ENCODE measurements at regions not wholly inside any gene's neighbourhood (a gene's known extent, or its start where the extent isn't known, plus 50 kb on each side); places are given as distances from the start of the nearest gene placed in this dataset.

DNA sequence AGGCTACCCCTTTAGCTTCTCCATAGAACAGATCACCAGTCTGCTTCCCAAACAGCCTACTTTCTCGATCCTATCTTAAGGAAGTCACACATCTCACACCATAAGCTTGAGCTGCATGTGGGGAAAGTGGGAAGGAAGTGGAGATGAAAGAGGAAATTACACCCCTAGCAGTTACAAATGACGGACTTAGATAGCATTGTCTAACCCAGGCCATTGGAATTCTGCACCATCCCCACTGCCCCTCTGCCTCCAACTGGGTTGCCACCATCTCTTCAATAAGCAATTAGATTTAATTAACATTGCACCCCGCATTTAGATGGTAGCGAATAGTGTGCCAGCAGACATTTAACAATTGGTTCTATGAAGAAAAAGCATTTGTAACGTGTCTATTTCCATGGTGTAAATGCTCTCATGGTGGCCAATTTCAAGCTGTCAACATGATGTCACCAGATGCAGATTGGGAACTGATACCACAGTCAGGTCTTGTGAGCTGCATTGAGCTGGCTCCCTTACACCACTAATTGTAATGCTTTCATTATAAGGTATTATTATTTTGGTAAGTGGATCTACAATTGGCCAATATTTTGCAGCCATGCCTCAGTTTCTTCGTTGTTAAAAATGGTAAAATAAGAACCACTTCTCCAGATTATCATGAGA lies 124.7 kb downstream of the CD24 start:
- no CpG with 5 or more reads among the region's 6 CpGs for WGBS (ENCODE audit: extremely low coverage, insufficient coverage, insufficient read length)
- H3K36me3 ChIP-seq (ENCODE audit: control insufficient read depth in 1 of 2, insufficient read depth in 2 of 2, low read length in 2 of 2): no peaks in the 10 kb centered on the region
- no peaks in the 10 kb centered on the region for H3K79me2 ChIP-seq (ENCODE audit: control insufficient read depth, insufficient read depth, low read length, poor library complexity)
- no peak overlapping the region for H2BK120ac ChIP-seq (ENCODE audit: insufficient read depth, low read length, poor library complexity)
- no peak for DNase-seq
- no peak overlapping the region for H4K12ac ChIP-seq (ENCODE audit: low read depth, low read length)
- no peak overlapping the region for H3K27ac ChIP-seq (ENCODE audit: low read depth, low read length)
- H2BK5ac ChIP-seq (ENCODE audit: low read depth, low read length, poor library complexity): no peak overlapping the region
- no peak overlapping the region for H3K4me2 ChIP-seq (ENCODE audit: low read length)
- no peaks in the 10 kb centered on the region for H3K79me1 ChIP-seq (ENCODE audit: low read length)
- no peak overlapping the region for H3K23ac ChIP-seq (ENCODE audit: low read length)
- H4K91ac ChIP-seq (ENCODE audit: low read depth, low read length): no peak overlapping the region
- H3K18ac ChIP-seq (ENCODE audit: low read length): no peak overlapping the region
- H3K14ac ChIP-seq (ENCODE audit: low read length): no peak overlapping the region
- H2AK5ac ChIP-seq (ENCODE audit: low read length): no peak overlapping the region
- H3K27me3 ChIP-seq (ENCODE audit: insufficient read depth, low read length): no peaks in the 10 kb centered on the region
- H3K4me1 ChIP-seq (ENCODE audit: control insufficient read depth in 1 of 2, insufficient read depth in 2 of 2, low read length in 2 of 2): no peaks in the 10 kb centered on the region
- no peak overlapping the region for H3K4ac ChIP-seq (ENCODE audit: low read depth, low read length)
- H2AFZ ChIP-seq (ENCODE audit: insufficient read depth, low read length, poor library complexity): no peak overlapping the region
- H2BK12ac ChIP-seq (ENCODE audit: low read length): no peak overlapping the region
- H4K8ac ChIP-seq (ENCODE audit: low read depth, low read length): no peak overlapping the region
- peaks cover 5% of the 10 kb centered on the region for H3K9me3 ChIP-seq (ENCODE audit: insufficient read depth, low read depth, low read length)
- no peak overlapping the region for H3K9ac ChIP-seq (ENCODE audit: low read length)
- no peak overlapping the region for H3K4me3 ChIP-seq (ENCODE audit: low read depth, low read length)

DNA sequence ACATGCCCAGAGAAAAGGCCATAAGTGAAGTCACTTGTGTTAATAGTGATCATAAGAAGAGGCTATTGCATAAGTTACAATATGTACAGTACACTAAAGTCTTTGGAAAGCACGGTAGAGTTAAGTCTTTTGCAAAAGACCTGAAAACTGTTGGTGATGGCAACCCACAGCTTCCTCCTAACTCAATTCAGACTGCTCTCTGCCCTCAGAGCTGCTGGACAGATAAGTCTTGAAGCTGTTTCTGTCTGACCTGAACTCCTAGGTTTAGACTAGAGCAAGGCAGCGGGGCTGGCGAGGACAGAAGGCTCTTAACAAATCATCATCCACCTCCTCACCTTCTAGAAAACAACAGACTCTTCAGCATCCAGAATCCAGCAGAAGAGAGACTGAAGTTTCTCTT lies 125.4 kb downstream of the CD24 start:
- Histone ChIP-seq H3K9me3 (ENCODE audit: insufficient read depth, low read depth, low read length) (peaks cover 5% of the 10 kb centered on the region), H4K8ac (ENCODE audit: low read depth, low read length) (no peak overlapping the region), H3K79me2 (ENCODE audit: control insufficient read depth, insufficient read depth, low read length, poor library complexity) (no peaks in the 10 kb centered on the region), H3K4ac (ENCODE audit: low read depth, low read length) (no peak overlapping the region), H2BK120ac (ENCODE audit: insufficient read depth, low read length, poor library complexity) (no peak overlapping the region), H3K4me3 (ENCODE audit: low read depth, low read length) (no peak overlapping the region), H4K12ac (ENCODE audit: low read depth, low read length) (no peak overlapping the region), H3K14ac (ENCODE audit: low read length) (no peak overlapping the region), H3K4me2 (ENCODE audit: low read length) (no peak overlapping the region), H2BK5ac (ENCODE audit: low read depth, low read length, poor library complexity) (no peak overlapping the region), H2AK5ac (ENCODE audit: low read length) (no peak overlapping the region), H3K9ac (ENCODE audit: low read length) (no peak overlapping the region), H3K79me1 (ENCODE audit: low read length) (no peaks in the 10 kb centered on the region), H3K23ac (ENCODE audit: low read length) (no peak overlapping the region), H3K18ac (ENCODE audit: low read length) (no peak overlapping the region), H3K36me3 (ENCODE audit: control insufficient read depth in 1 of 2, insufficient read depth in 2 of 2, low read length in 2 of 2) (no peaks in the 10 kb centered on the region), H4K91ac (ENCODE audit: low read depth, low read length) (no peak overlapping the region), H2BK12ac (ENCODE audit: low read length) (peak overlapping the region; percentile 8), H3K27ac (ENCODE audit: low read depth, low read length) (no peak overlapping the region), H3K27me3 (ENCODE audit: insufficient read depth, low read length) (no peaks in the 10 kb centered on the region), H3K4me1 (ENCODE audit: control insufficient read depth in 1 of 2, insufficient read depth in 2 of 2, low read length in 2 of 2) (no peaks in the 10 kb centered on the region), H2AFZ (ENCODE audit: insufficient read depth, low read length, poor library complexity) (no peak overlapping the region)
- DNase-seq: no peak
- WGBS (ENCODE audit: extremely low coverage, insufficient coverage, insufficient read length): no CpG with 5 or more reads among the region's 3 CpGs

DNA sequence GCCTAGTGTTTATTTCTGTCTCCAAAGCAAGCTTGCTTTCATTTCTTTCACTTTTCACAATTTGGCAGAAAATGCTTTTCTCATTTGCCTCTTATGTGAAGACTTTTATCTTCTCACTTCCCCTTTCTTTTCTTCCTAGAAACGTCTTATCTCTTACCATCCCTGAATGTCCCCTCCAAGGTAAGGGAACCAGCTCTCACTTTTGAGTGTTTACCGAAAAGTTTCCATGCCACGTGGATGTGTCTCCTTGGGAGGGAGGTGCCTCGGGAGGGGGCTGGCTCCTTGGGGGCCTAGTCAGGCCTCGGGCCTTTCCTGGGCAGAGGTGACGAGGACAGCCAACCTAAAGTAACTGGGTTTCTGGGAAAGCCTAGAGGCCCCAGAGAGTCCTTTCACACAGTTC lies 127.4 kb downstream of the CD24 start:
- no peak overlapping the region for H4K91ac ChIP-seq (ENCODE audit: low read depth, low read length)
- H2AK5ac ChIP-seq (ENCODE audit: low read length): no peak overlapping the region
- no peak overlapping the region for H4K8ac ChIP-seq (ENCODE audit: low read depth, low read length)
- H3K4me2 ChIP-seq (ENCODE audit: low read length): no peak overlapping the region
- H2BK120ac ChIP-seq (ENCODE audit: insufficient read depth, low read length, poor library complexity): no peak overlapping the region
- no peak overlapping the region for H3K4ac ChIP-seq (ENCODE audit: low read depth, low read length)
- H2AFZ ChIP-seq (ENCODE audit: insufficient read depth, low read length, poor library complexity): no peak overlapping the region
- no peak overlapping the region for H3K27ac ChIP-seq (ENCODE audit: low read depth, low read length)
- no peaks in the 10 kb centered on the region for H3K36me3 ChIP-seq (ENCODE audit: control insufficient read depth in 1 of 2, insufficient read depth in 2 of 2, low read length in 2 of 2)
- H3K27me3 ChIP-seq (ENCODE audit: insufficient read depth, low read length): no peaks in the 10 kb centered on the region
- no peaks in the 10 kb centered on the region for H3K4me1 ChIP-seq (ENCODE audit: control insufficient read depth in 1 of 2, insufficient read depth in 2 of 2, low read length in 2 of 2)
- no CpG with 5 or more reads among the region's 6 CpGs for whole genome bisulfite sequencing (ENCODE audit: extremely low coverage, insufficient coverage, insufficient read length)
- no peak overlapping the region for H3K4me3 ChIP-seq (ENCODE audit: low read depth, low read length)
- H4K12ac ChIP-seq (ENCODE audit: low read depth, low read length): no peak overlapping the region
- no peaks in the 10 kb centered on the region for H3K79me1 ChIP-seq (ENCODE audit: low read length)
- DNase-seq: no peak
- H3K23ac ChIP-seq (ENCODE audit: low read length): no peak overlapping the region
- H3K79me2 ChIP-seq (ENCODE audit: control insufficient read depth, insufficient read depth, low read length, poor library complexity): no peaks in the 10 kb centered on the region
- H3K9ac ChIP-seq (ENCODE audit: low read length): no peak overlapping the region
- H3K18ac ChIP-seq (ENCODE audit: low read length): no peak overlapping the region
- H2BK12ac ChIP-seq (ENCODE audit: low read length): no peak overlapping the region
- no peak overlapping the region for H2BK5ac ChIP-seq (ENCODE audit: low read depth, low read length, poor library complexity)
- no peak overlapping the region for H3K14ac ChIP-seq (ENCODE audit: low read length)
- H3K9me3 ChIP-seq (ENCODE audit: insufficient read depth, low read depth, low read length): peaks cover 4% of the 10 kb centered on the region

DNA sequence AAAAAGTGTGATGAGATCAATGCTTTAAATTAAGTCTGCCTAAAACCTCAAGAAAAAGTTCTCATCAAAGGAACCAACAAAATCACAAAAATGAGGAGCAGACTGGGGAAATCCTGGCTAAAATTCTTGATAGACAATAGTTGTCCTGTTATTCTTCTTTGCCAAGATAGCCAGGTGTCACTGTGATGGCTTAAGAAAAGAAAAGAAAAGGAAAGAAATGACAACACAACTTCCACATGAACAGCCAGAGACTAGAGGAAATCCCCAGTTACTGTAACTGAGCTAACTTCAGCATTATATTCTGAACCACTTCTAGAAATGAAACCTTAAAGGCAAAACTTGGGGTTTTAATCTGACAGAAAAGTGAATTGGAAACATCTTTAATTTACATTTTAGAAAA lies 129.6 kb downstream of the CD24 start:
- no peak overlapping the region for H3K4ac ChIP-seq (ENCODE audit: low read depth, low read length)
- H3K4me1 ChIP-seq (ENCODE audit: control insufficient read depth in 1 of 2, insufficient read depth in 2 of 2, low read length in 2 of 2): no peaks in the 10 kb centered on the region
- no peaks in the 10 kb centered on the region for H3K79me1 ChIP-seq (ENCODE audit: low read length)
- H4K91ac ChIP-seq (ENCODE audit: low read depth, low read length): no peak overlapping the region
- H4K12ac ChIP-seq (ENCODE audit: low read depth, low read length): no peak overlapping the region
- no peaks in the 10 kb centered on the region for H3K9me3 ChIP-seq (ENCODE audit: insufficient read depth, low read depth, low read length)
- no peaks in the 10 kb centered on the region for H3K27me3 ChIP-seq (ENCODE audit: insufficient read depth, low read length)
- no peaks in the 10 kb centered on the region for H3K79me2 ChIP-seq (ENCODE audit: control insufficient read depth, insufficient read depth, low read length, poor library complexity)
- H3K9ac ChIP-seq (ENCODE audit: low read length): no peak overlapping the region
- H3K36me3 ChIP-seq (ENCODE audit: control insufficient read depth in 1 of 2, insufficient read depth in 2 of 2, low read length in 2 of 2): no peaks in the 10 kb centered on the region
- no peak overlapping the region for H2AK5ac ChIP-seq (ENCODE audit: low read length)
- DNase-seq: no peak
- no peak overlapping the region for H2AFZ ChIP-seq (ENCODE audit: insufficient read depth, low read length, poor library complexity)
- no peak overlapping the region for H3K23ac ChIP-seq (ENCODE audit: low read length)
- H3K4me2 ChIP-seq (ENCODE audit: low read length): no peak overlapping the region
- H3K14ac ChIP-seq (ENCODE audit: low read length): no peak overlapping the region
- H3K4me3 ChIP-seq (ENCODE audit: low read depth, low read length): no peak overlapping the region
- H2BK5ac ChIP-seq (ENCODE audit: low read depth, low read length, poor library complexity): no peak overlapping the region
- H2BK12ac ChIP-seq (ENCODE audit: low read length): no peak overlapping the region
- H3K27ac ChIP-seq (ENCODE audit: low read depth, low read length): no peak overlapping the region
- no peak overlapping the region for H3K18ac ChIP-seq (ENCODE audit: low read length)
- no peak overlapping the region for H4K8ac ChIP-seq (ENCODE audit: low read depth, low read length)
- no peak overlapping the region for H2BK120ac ChIP-seq (ENCODE audit: insufficient read depth, low read length, poor library complexity)
